HT-29 (cell line): ENCODE measurements at regions not wholly inside any gene's neighbourhood (a gene's known extent, or its start where the extent isn't known, plus 50 kb on each side); places are given as distances from the start of the nearest gene placed in this dataset.
A peak's percentile ranks its signal among the peaks of the same experiment; 100 is the strongest.

Experiments used
- DNase-seq: peaks from one replicate; pipeline ENCODE4 v3.0.0-alpha.2; 2015; ENCODE audit warnings: low spot score

GRCh38 chr14:22452330-22452729, 136.7 kb downstream of the DAD1 start:
- no peak for DNase-seq

GRCh38 chr14:22450266-22450665, 138.8 kb downstream of the DAD1 start:
- DNase-seq = no peak

- DNase-seq = no peak
These were observed 139.5 kb downstream of the DAD1 start for GRCh38 chr14:22449600-22449905.

GRCh38 chr14:22448905-22449599, 140.0 kb downstream of the DAD1 start:
- DNase-seq = no peak

- DNase-seq = no peak
These were observed 140.8 kb downstream of the DAD1 start for GRCh38 chr14:22448035-22448904.

- no peak for DNase-seq
These were observed 150.3 kb downstream of the DAD1 start for GRCh38 chr14:22438742-22439141.

GRCh38 chr14:22434901-22435550, 154.0 kb downstream of the DAD1 start:
- no peak for DNase-seq

- DNase-seq = no peak
These were observed 155.0 kb downstream of the DAD1 start for GRCh38 chr14:22434030-22434429.

GRCh38 chr14:22433069-22433468, 156.0 kb downstream of the DAD1 start:
- DNase-seq = no peak

- DNase-seq = peak; percentile 90
These were observed 156.6 kb downstream of the DAD1 start for GRCh38 chr14:22432348-22432976.

GRCh38 chr14:22429546-22430294, 159.3 kb downstream of the DAD1 start:
- DNase-seq = no peak

- no peak for DNase-seq
These were observed 160.2 kb downstream of the DAD1 start for GRCh38 chr14:22428700-22429291.

- DNase-seq = no peak
These were observed 161.2 kb downstream of the DAD1 start for GRCh38 chr14:22427771-22428231.

GRCh38 chr14:22426711-22427110, 162.3 kb downstream of the DAD1 start:
- no peak for DNase-seq

GRCh38 chr14:22423958-22424357, 165.1 kb downstream of the DAD1 start:
- no peak for DNase-seq

GRCh38 chr14:22422238-22422637, 166.8 kb downstream of the DAD1 start:
- DNase-seq = no peak

GRCh38 chr14:22420598-22421186, 168.3 kb downstream of the DAD1 start:
- DNase-seq = peak; percentile 20

- DNase-seq = no peak
These were observed 169.4 kb downstream of the DAD1 start for GRCh38 chr14:22419620-22420019.

GRCh38 chr14:22418631-22419030, 170.4 kb downstream of the DAD1 start:
- no peak for DNase-seq

- DNase-seq = no peak
These were observed 171.1 kb downstream of the DAD1 start for GRCh38 chr14:22417914-22418313.

GRCh38 chr14:22416193-22416592, 172.8 kb downstream of the DAD1 start:
- DNase-seq = no peak
